ENCODE measurements at regions not wholly inside any gene's neighbourhood (a gene's known extent, or its start where the extent isn't known, plus 50 kb on each side); places are given as distances from the start of the nearest gene placed in this dataset.

DNA sequence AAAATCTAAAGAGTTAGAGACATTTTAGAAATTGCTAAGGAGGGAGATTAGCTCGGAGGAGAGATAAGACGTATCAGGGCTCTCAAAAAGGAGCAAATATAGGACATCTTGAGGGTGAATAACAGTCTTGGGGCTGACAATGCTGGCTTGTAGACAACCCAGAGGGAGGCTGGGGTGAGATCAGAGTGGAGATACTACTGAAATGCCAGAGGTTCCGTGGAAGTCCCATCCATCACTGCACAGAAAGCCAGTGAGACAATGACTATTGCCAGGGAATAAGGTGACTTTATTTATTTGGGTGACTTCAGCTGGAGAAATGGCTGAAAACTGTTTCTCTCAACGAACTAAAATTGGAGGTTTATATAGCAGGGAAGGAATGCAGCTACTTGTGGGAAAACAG is 838.1 kb upstream of the AGA start:
- no peak for ATAC-seq
- TF ChIP-seq POLR2A (IDR thresholded peaks at IDR 0.05): no peak
- TF ChIP-seq, protein P1, sequence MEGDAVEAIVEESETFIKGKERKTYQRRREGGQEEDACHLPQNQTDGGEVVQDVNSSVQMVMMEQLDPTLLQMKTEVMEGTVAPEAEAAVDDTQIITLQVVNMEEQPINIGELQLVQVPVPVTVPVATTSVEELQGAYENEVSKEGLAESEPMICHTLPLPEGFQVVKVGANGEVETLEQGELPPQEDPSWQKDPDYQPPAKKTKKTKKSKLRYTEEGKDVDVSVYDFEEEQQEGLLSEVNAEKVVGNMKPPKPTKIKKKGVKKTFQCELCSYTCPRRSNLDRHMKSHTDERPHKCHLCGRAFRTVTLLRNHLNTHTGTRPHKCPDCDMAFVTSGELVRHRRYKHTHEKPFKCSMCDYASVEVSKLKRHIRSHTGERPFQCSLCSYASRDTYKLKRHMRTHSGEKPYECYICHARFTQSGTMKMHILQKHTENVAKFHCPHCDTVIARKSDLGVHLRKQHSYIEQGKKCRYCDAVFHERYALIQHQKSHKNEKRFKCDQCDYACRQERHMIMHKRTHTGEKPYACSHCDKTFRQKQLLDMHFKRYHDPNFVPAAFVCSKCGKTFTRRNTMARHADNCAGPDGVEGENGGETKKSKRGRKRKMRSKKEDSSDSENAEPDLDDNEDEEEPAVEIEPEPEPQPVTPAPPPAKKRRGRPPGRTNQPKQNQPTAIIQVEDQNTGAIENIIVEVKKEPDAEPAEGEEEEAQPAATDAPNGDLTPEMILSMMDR (IDR thresholded peaks at IDR 0.05): no peak

DNA sequence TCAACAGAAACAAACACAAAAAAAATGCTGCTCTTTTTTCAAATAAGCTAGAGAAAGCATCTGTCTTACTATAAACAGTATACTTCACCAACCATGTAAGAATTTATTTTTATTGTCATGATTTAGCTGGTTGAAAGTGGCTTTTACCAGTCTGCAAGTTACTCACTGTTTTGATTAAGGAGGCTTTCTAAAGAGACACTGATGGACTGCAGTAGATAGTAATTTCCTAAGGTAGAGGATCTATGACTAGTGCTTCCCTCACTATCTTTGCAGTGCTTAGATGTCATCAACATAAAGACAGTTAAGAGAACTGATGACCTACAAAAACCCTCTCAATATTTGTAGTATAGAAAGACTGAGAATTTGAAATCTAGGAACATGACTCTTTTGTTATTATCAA is 846.2 kb upstream of the AGA start:
- Histone ChIP-seq H3K9me3 (no peaks in the 10 kb centered on the region), H3K4me3 (no peak overlapping the region), H3K4me1 (no peaks in the 10 kb centered on the region), H3K27ac (no peak overlapping the region), H3K27me3 (no peaks in the 10 kb centered on the region), H3K36me3 (no peaks in the 10 kb centered on the region)
- intact Hi-C loops (cut with DNase I): no loop called here
- DNase-seq (no peak), ATAC-seq (no peak)
- TF ChIP-seq POLR2A (IDR thresholded peaks at IDR 0.05): no peak
- TF ChIP-seq, protein P1 (IDR thresholded peaks at IDR 0.05): no peak

More for the DNA sequence above, 838.1 kb upstream of the AGA start:
- no peaks in the 10 kb centered on the region for H3K9me3 ChIP-seq
- no peaks in the 10 kb centered on the region for H3K36me3 ChIP-seq
- intact Hi-C loops (cut with DNase I): no loop called here
- no peak for DNase-seq
- no peaks in the 10 kb centered on the region for H3K4me1 ChIP-seq
- H3K4me3 ChIP-seq: no peak overlapping the region
- WGBS, 4 donors: 43 to 56% (median 52%) methylated on average over 4 of the region's 4 CpGs
- H3K27ac ChIP-seq: no peak overlapping the region
- H3K27me3 ChIP-seq: no peaks in the 10 kb centered on the region

DNA sequence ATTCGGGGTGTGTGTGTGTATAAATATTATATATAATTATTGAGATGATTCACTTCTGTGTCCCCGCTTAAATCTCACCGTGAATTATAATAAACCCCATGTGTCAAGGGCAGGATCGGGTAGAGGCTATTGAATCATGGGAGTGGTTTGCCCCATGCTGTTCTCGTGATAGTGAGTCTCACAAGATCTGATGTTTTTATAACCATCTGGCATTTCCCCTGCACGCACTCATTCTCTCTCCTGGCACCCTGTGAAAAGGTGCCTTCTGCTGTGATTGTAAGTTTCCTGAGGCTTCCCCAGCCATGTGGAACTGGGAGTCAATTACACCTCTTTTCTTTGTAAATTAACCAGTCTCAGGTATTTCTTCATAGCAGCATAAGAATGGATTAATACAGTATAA is 851.4 kb upstream of the AGA start:
- Histone ChIP-seq H3K9me3 (no peaks in the 10 kb centered on the region), H3K4me3 (no peak overlapping the region), H3K36me3 (no peaks in the 10 kb centered on the region), H3K27ac (no peak overlapping the region), H3K27me3 (no peaks in the 10 kb centered on the region), H3K4me1 (no peaks in the 10 kb centered on the region)
- DNase-seq (no peak), ATAC-seq (no peak)
- TF ChIP-seq, protein P1 (IDR thresholded peaks at IDR 0.05): no peak
- 79 to 84% (median 83%) methylated on average over 6 of the region's 6 CpGs for WGBS, 4 donors
- intact Hi-C loops (cut with DNase I): no loop called here

DNA sequence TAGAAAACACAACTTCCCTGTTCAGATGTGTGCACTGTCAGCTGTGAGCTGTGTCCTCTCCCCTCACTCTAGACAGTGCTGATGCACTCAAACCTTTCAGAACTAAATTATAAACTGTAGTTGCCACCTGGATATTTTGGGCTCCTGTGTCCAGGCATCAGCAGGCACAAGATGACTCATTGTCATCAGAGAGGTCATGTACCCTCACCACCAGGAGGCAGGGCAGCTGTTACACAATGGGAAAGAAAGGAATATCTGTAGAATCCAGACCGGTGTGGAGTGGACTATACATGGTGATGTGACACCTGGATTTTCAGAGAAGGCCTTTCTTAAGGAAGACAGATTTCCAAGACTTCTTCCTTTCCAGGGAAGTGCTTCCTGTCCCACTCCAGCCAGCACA is 854.4 kb upstream of the AGA start:
- DNase-seq: no peak
- H3K4me3 ChIP-seq: no peak overlapping the region
- intact Hi-C loops (cut with DNase I): no loop called here
- peak in 3 of 4 donors; percentile 26 to 49 (median 41) for ATAC-seq
- 82 to 92% (median 85%) methylated on average over 1 of the region's 1 CpG for WGBS, 4 donors
- H3K27ac ChIP-seq: no peak overlapping the region
- no peaks in the 10 kb centered on the region for H3K9me3 ChIP-seq
- no peaks in the 10 kb centered on the region for H3K36me3 ChIP-seq
- TF ChIP-seq, protein P1 (IDR thresholded peaks at IDR 0.05): peak in 1 of 12 donors; percentile 10
- no peak for TF ChIP-seq POLR2A (IDR thresholded peaks at IDR 0.05)
- no peaks in the 10 kb centered on the region for H3K4me1 ChIP-seq
- H3K27me3 ChIP-seq: no peaks in the 10 kb centered on the region

Data from heart left ventricle (tissue), 16 donors.